Endothelial cell (in vitro differentiated cells): ENCODE measurements at regions not wholly inside any gene's neighbourhood (a gene's known extent, or its start where the extent isn't known, plus 50 kb on each side); places are given as distances from the start of the nearest gene placed in this dataset.
A peak's percentile ranks its signal among the peaks of the same experiment; 100 is the strongest.

ENCODE experiments used
- DNase-seq: peaks from one replicate; pipeline ENCODE4 v3.0.0; 2021; ENCODE audit warnings: low spot score
- H3K27ac Mint-ChIP-seq: one replicate; pipeline ENCODE4 v1.8.0; 2021; ENCODE audit warnings: mixed read lengths, inconsistent platforms; ENCODE audit not compliant: unreplicated experiment
- H3K27me3 Mint-ChIP-seq: one replicate; pipeline ENCODE4 v1.8.0; 2021; ENCODE audit warnings: mild to moderate bottlenecking, moderate library complexity, mixed read lengths, inconsistent platforms; ENCODE audit not compliant: unreplicated experiment
- H3K36me3 Mint-ChIP-seq: one replicate; pipeline ENCODE4 v1.8.0; 2021; ENCODE audit warnings: mild to moderate bottlenecking, low read depth, mixed read lengths, inconsistent platforms; ENCODE audit not compliant: unreplicated experiment
- H3K4me1 Mint-ChIP-seq: one replicate; pipeline ENCODE4 v1.8.0; 2021; ENCODE audit warnings: mild to moderate bottlenecking, mixed read lengths, inconsistent platforms; ENCODE audit not compliant: unreplicated experiment
- H3K4me3 Mint-ChIP-seq: one replicate; pipeline ENCODE4 v1.8.0; 2021; ENCODE audit warnings: mild to moderate bottlenecking, mixed read lengths, inconsistent platforms; ENCODE audit not compliant: unreplicated experiment
- H3K9me3 Mint-ChIP-seq: one replicate; pipeline ENCODE4 v1.8.0; 2021; ENCODE audit warnings: mixed read lengths, inconsistent platforms; ENCODE audit not compliant: unreplicated experiment
- CTCF ChIP-seq: fragments of 200-600 bp; sonication (generic); IDR thresholded peaks from one replicate; pipeline ENCODE4 v1.5.0; 2021; ENCODE audit warnings: antibody characterized with exemption; ENCODE audit not compliant: unreplicated experiment

- Mint-ChIP-seq H3K36me3 (no peaks in the 10 kb centered on the region), H3K4me1 (peaks cover 6% of the 10 kb centered on the region), H3K27me3 (no peaks in the 10 kb centered on the region)
Observed at GRCh38 chr4:156190615-156191014, 236.9 kb upstream of the CTSO start.

GRCh38 chr4:156188596-156188995, 234.9 kb upstream of the CTSO start:
- Mint-ChIP-seq H3K4me1 (peaks cover 6% of the 10 kb centered on the region), H3K27ac (no peak overlapping the region), H3K27me3 (no peaks in the 10 kb centered on the region), H3K9me3 (no peaks in the 10 kb centered on the region), H3K36me3 (no peaks in the 10 kb centered on the region), H3K4me3 (no peak overlapping the region)
- no peak for DNase-seq
- TF ChIP-seq CTCF: no peak

More at GRCh38 chr4:156190615-156191014, 236.9 kb upstream of the CTSO start:
- H3K9me3 Mint-ChIP-seq: no peaks in the 10 kb centered on the region
- H3K4me3 Mint-ChIP-seq: no peak overlapping the region
- DNase-seq: no peak
- no peak for TF ChIP-seq CTCF
- H3K27ac Mint-ChIP-seq: no peak overlapping the region

GRCh38 chr4:156186111-156186510, 232.4 kb upstream of the CTSO start:
- H3K27ac Mint-ChIP-seq: no peak overlapping the region

GRCh38 chr4:156185514-156186055, 231.9 kb upstream of the CTSO start:
- Mint-ChIP-seq H3K27me3 (no peaks in the 10 kb centered on the region), H3K4me3 (no peak overlapping the region), H3K36me3 (no peaks in the 10 kb centered on the region), H3K9me3 (no peaks in the 10 kb centered on the region), H3K4me1 (no peaks in the 10 kb centered on the region), H3K27ac (no peak overlapping the region)
- peak; percentile 20 for TF ChIP-seq CTCF
- DNase-seq: no peak

More at GRCh38 chr4:156186111-156186510, 232.4 kb upstream of the CTSO start:
- H3K4me1 Mint-ChIP-seq: no peaks in the 10 kb centered on the region
- H3K4me3 Mint-ChIP-seq: no peak overlapping the region
- no peaks in the 10 kb centered on the region for H3K9me3 Mint-ChIP-seq
- no peak for DNase-seq
- no peaks in the 10 kb centered on the region for H3K36me3 Mint-ChIP-seq
- no peaks in the 10 kb centered on the region for H3K27me3 Mint-ChIP-seq
- TF ChIP-seq CTCF: no peak

DNA sequence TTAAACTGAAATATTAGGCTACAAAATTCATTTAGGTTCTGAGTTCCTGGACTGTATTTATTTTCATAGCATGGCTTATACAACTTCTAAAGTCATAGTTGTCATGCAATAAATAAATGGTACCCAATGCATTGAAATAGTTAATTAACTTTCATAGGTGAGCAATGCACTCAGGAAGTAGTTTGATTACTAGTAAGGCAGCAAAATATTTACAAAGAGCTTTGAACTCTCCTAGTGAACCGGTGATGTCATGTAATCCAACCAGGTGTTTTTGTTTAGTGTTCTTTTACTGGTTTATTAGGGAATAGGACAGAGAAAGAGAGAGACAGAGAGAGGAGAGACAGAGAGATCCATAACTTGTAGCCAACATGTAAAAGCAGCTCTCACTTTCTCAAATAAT, 228.6 kb upstream of the CTSO start:
- no peak for TF ChIP-seq CTCF
- H3K4me3 Mint-ChIP-seq: no peak overlapping the region
- H3K36me3 Mint-ChIP-seq: no peaks in the 10 kb centered on the region
- no peaks in the 10 kb centered on the region for H3K4me1 Mint-ChIP-seq
- no peak for DNase-seq
- H3K9me3 Mint-ChIP-seq: no peaks in the 10 kb centered on the region
- no peak overlapping the region for H3K27ac Mint-ChIP-seq
- H3K27me3 Mint-ChIP-seq: no peaks in the 10 kb centered on the region
